HG03439 (cell line): ENCODE measurements at regions not wholly inside any gene's neighbourhood (a gene's known extent, or its start where the extent isn't known, plus 50 kb on each side); places are given as distances from the start of the nearest gene placed in this dataset.
"Not testable (repeated sequence)": the region's sequence is repeated elsewhere in the genome, so short reads cannot be mapped to it uniquely, and the experiment has no call there.

Source experiments
- ATAC-seq: cut with Tn5 transposase; IDR thresholded peaks from one replicate; pipeline ENCODE4 v1.9.1; 2021; ENCODE audit warnings: mild to moderate bottlenecking, moderate library complexity; ENCODE audit not compliant: unreplicated experiment

DNA sequence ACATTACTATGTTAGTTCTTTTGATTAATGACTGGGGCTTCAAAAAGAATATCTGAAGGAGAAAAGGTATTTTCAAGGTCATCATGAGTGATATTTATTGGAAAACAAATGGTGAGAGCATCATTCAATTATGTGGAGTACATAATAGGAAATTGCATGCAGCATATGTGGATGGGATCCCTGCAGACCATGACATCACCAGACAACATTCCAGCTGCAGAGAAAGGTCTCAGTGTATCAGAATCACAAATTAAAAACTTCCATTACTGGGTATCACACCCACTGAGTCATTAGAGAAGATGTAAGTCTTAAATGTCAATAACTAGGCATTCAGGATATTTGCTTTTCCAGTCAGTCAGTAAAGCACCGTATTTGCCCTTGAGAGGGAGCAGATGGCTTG, 574.4 kb upstream of the SLC10A2 start:
- no peak for ATAC-seq

DNA sequence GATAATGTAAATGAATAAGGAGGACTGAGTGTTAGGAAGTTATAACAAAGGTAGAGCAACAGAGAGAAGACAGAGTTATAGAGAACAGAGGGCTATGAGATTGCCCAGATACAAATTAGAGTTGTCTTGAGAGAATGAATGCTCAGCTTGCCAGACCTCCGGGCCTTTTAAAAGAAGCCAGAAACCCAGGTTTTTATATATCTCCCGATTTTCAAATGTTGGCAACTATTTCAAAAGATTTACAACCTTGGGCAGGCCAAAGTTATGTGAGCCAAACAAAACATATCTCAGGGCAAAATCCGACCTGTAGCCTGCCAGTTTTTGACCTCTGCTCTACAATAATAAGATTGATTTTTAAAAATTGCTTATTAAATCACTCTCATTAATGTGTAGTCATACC, 573.1 kb upstream of the SLC10A2 start:
- no peak for ATAC-seq

DNA sequence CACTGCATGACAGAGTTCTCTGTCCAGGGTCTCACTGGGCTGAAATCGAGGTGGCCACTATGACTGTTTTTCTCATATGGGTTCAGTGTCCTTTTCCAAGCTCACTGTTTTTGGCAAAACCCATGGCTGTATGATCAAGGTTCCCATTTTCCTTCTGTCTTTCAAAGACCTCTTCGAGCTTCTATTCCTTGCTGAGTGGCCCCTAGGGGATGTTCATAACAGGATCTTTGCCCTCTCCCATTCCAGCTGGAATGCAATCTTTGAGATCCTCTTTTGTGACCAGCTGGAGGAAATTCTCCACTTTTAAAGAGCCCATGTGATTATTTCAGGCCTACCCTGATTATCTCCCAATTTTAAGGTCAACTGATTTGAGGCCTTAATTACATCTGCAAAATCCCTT, 572.5 kb upstream of the SLC10A2 start:
- no peak for ATAC-seq

DNA sequence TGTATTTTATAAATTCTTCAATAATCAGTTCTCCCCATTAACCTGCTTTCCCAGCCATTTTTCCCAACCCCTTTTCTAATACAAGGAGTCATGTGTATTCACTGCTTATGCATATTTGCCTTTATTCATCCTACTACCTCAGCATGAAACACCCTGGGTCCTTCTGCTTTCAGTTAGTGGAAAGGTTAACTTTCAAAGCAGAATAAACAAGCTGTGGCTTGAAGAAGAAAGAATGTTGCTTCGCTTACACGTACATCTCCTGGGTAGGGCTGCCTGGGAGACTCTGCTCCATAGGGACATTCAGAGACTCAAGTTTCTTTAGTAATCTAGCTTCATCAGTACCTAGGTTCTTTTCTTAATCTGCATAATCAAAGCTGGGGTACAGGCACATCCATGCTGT, 567.8 kb upstream of the SLC10A2 start:
- ATAC-seq, result no peak

DNA sequence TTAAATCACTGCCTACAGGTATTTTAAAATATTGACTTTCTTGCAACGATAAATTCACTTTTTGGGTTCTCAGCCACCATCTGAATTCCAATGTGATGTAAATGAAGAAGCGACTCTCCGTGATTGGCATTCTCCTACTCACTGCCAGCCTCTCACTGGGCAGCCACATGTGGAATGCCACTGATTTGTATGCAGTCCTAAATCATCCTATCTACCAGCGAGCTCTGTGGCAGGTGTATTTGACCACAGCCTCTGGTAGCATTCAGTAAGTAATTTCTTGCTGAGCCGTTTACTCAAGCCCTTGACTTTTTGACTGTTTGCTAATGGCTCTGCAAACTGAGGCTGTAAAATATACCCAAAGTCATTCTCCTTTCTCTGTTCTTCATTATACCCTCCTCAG, 559.0 kb upstream of the SLC10A2 start:
- no peak for ATAC-seq

DNA sequence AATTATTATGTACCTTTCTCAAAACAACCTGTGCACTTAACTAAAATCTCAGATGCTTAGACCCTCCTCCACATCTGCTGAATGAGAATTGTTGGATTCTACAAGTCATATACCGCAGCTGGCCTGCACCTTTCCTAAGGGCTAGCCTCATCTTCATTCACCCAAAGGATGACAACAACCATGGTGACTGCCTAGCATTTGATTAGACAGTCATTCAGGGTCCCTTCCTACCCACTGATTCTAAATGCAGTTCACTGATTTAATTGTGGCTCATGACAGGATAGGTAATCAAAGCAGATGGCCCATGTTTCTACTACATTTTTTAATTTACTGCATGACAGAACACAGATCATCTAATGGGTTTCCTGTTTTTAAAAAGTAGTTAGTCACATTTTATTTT, 551.9 kb upstream of the SLC10A2 start:
- ATAC-seq, result no peak

DNA sequence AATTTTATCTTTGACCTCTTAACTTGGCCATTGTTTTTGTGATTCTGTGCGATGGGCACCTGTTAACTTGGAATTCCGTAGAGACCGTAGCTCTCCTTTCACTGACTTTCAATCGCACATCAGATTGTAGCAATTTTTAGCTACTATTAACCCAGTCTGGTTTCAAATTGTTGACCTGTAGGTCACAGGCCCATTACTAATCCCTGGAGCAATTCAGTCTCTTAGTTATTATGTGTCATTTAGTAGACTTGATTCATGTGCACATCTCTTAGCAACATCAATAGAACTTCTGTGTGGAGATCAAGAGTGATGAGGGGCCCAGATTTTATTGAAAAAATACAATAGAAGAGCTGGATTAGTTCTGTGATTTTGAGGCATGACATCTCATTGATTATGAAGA, 549.6 kb upstream of the SLC10A2 start:
- ATAC-seq, result no peak

DNA sequence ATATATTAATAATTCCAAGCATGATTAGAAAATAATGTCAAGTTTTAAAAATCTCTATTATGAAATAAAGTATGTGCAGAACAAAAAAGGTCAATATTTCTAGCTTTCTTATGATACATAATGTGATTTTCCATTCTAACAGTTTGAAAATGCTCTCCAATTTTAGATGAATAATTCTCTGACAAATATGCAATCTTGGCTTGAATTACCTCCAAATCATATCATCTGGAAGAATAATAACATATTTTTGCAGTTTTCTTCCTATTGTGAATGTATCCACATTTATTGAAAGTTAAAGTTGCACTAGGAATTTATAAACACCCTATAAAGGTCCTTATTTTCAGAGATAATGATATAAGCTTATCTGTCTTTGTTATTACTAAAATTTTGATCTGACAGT, 548.5 kb upstream of the SLC10A2 start:
- ATAC-seq, result no peak

DNA sequence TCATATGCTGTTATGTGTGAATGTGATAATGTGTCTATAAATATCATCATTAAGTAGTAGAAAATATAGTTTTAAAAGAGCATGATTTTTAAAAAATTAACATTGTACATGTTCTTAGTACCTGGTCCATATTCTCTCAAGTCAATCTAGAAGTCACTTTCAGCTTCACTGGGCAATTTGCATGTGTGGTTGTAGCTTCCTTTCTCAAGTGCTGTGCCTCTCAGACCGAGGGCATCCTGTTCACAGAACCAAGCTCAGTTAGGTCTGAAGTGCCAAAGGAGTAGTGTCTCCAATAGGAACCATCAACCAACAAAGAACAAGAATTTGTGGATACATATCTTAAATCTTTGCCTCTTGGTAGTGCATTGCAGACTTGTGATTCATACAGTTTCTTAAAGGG, 541.8 kb upstream of the SLC10A2 start:
- ATAC-seq, result no peak

DNA sequence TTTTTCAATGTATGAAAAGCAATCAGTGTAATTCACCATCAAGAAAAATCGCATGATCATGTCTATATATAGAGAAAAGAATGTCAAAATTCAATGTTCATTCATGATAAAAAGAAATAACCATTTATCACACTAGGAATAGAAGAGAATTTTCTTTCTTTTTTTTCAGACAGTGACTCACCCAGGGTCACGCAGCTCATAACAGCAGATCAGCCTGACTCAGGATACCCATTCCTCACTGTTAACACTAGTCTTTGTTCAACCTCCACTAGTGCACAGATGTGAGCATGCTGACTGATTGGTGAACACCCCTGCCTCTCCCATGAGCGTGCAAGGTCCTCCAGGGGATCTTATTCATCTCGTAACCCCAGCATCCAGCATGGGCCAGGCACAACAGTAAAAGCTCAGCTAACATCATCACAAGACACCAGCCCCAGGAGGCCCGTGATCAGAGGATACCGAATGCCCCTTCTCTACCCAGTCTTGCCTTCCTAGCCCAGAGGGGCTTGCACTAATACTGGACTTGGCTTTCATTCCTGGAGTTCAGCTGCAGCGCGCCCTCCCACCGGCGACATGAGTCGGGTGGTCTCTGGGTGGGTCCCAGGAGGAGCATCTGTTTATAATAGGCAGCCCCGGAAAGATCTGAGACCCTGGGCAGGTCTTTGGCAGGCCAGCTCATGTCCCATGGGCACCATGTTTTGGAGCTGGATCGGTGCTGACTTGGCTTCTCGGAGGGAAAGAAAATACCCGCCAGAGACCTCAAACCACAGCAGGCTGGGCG, 539.5 kb upstream of the SLC10A2 start:
- ATAC-seq, result no peak

DNA sequence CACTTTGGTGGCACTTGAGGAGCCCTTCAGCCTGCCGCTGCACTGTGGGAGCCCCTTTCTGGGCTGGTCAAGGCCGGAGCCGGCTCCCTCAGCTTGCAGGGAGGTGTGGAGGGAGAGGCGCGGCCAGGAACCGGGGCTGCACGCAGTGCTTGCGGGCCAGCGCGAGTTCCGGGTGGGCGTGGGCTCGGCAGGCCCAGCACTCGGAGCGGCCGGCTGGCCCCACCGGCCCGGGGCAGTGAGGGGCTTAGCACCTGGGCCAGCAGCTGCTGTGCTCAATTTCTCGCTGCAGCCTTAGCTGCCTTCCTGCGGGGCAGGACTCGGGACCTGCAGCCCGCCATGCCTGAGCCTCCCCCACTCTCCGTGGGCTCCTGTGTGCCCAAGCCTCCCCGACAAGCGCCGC, 533.7 kb upstream of the SLC10A2 start:
- not testable (repeated sequence) for ATAC-seq

DNA sequence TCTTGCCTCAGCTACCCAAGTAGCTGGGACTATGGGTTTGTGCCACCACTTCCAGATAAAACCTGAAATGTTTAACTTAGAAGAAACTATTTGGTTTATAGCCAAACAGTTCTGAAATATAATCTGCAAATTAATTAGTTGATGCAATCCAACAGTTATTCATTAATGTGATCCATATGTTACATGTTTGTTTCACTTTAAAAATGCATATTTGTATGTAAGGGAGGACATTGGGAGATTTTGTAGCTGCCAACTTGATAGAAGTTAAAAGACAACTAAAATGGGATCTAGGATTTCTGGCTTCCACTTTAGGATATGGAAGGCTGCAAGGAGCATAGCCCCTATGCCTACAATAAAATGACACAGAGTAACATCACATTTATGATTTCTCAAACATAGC, 532.5 kb upstream of the SLC10A2 start:
- no peak for ATAC-seq

DNA sequence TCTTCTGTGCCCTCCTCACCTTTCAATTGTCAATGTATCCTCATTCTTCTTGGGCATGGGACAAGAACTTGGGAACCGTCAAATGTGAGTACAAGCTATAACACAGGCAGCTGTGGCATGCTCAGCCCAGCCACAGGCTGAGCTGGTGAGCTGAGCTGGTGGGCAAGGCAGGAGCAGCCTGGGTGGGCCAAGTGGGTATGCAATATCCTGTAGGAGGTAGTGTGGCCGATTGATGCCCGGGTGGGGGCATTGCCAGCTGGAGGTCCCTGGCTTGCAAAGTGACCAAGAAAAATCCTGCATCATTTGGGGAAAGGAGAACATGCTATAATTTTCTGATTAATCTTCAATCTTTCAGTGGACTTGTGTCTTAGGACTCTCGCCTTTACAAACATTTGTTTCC, 507.2 kb upstream of the SLC10A2 start:
- no peak for ATAC-seq

DNA sequence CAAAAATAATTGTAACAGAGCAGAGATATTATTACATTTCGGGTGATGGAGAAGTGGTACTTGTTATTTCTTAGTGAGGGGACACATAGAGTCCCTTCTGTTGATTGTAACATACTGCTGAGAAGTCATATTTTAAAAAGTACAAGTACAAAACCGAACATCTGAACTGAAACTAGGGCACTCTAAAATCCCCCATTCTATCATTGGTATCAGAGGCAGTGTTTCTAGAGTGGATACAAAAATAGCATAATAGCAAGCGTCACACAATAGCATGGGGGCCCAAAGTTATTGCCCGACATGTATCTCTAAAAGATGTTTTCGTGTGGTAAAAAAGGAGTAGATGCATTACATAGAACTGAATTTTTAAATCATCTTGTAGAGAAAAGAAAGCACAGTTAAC, 502.1 kb upstream of the SLC10A2 start:
- no peak for ATAC-seq

DNA sequence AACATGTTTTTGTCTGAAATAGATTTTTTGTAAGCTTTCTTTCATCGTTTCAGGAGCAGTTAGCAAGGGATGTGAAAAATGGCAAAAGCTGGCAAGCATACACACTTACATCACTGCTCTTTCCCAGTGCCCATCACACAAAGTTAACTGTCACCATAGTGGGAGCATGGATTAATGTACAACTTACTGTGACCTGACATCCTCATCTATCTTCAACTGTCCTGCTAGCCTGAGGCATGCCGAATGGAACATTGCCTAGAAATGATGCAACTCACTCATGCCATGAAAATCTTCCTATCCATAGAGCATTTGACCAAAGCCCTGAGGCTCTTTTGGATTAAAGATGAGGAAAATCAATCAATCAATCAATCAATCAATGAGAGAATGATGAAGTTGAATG, 491.7 kb upstream of the SLC10A2 start:
- no peak for ATAC-seq

DNA sequence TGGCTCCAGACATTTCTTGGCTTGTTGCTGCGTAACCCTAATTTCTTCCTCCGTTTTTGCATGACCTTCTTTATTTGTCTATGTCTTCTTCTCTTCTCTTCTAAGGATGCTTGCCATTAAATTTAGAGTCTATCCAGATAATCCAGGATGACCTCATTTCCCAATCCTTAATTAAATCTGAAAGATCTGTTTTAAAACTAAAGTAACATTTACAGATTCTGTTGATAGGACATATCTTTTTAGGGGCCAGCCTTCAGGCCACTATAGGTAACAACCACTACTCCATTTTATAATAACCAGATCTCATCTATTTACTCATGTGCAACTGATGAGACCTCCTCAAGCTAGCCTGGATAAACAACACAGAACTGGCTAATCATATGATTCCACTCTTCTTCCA, 490.5 kb upstream of the SLC10A2 start:
- no peak for ATAC-seq

DNA sequence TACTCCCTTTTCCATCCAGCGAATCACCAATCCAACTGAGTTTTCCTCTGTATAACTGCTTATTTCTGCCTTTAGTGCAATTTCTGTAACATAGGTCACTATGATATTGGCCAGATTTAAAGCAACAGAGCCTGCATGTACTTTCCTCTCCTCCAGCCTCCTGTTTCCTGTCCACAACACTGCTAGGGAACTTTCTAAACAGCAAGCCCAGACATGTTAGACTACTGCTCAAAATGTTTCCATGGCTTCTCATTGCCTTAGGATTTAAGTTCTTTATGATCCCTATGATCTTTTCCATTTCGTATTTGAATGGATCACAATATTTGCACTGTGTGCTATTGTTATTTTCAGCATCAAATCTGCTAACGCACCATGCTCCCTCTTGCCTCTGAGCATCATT, 481.7 kb upstream of the SLC10A2 start:
- no peak for ATAC-seq

DNA sequence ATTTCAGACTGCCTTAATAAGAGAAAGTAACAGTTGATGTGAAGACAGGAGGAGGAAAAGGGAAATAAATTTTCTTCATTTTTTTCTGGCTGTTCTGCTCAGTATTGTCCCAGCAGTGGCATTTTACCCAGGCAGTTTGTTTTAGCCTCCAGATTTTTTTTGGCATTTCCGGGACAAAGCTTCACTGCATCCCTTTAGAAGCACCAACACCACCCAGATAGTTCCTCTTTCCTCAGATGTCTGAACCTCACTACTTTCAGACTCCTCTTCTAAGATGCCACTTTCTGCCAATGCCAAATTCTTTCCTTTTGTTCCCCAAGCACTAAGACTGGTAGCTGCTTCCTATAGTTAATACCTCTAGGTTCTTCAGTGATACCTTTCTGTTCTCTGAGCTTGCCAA, 480.1 kb upstream of the SLC10A2 start:
- ATAC-seq, result no peak

DNA sequence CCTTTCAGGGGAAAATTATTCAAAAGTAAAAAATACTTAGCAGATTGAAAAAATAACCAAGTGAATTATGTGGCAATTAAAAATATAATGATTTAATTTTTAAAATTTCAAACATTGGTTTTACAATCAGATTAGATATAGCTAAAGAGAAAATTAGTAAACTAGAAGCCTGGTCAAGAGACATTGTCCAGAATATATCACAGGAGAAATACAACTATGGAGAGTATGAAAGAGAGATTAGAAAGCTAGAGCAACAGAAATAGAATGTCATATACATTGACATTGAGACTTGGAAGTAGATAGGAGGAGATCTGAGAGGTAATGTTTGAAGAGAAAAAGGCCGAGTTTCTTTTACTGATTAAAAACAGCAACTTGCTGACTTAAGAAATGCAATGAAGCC, 476.4 kb upstream of the SLC10A2 start:
- ATAC-seq, result no peak

DNA sequence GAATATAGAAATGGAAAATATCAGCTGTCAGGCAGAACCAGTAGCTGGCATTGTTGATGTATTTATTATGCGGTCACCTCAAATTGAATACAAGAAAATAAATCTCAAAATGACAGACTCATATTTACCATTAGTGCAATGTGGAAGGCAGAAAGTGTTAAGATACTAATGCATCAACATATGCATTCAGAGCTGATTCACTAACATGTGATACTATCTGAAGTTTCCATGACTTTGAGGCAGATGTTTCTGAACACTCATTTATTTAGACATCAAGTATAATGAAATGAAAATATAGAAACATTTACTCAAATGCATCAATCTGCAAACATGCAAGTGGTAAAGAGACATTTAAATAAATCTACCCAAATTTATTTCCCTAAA, 474.2 kb upstream of the SLC10A2 start:
- no peak for ATAC-seq

DNA sequence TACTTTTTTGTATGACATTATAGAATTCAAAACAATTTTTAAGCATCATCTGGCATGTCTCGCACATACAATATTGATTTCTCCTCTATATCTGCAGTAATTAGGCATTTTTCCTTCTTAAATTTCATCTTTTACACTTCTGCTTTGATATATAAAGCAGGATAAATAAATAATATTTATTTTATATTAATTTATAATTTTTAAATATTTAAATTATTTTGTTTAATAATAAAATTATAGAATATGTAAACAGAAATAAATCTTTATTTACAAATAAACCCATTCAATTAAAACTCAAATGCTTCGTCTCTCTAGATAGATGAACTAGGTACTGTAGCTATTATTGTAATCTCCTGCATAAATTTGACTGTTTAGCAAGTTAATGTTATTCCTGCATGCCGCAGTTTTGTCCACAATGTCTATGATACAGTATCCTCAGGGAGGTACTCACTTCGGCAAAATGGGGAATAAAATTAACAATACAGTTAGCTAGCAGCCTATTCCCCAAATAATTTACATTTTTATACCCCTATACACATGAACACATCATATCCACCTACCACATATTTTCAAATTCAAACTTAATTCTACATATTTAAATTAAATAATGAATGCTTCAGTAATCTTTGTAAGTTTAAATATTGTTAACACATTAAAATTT, 473.6 kb upstream of the SLC10A2 start:
- ATAC-seq, result no peak

DNA sequence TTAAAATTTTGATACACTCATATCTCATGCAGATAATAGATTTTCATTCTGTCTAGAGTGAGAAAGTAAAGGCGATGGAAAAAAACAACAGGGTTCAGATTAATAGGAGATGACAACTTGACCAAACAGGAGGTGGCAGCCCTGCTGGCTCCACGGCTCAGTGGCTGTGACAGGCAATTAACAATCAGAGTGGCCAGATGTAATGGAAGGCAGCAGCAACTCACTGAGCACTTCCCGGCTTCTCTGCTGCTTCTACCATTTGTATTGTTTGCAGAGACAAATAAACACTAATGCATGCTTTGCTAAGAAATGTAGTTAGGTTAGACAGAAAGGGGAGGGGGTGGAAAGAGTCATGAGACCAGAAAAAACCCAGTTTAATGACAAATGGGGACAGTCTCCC, 473.0 kb upstream of the SLC10A2 start:
- ATAC-seq, result no peak

DNA sequence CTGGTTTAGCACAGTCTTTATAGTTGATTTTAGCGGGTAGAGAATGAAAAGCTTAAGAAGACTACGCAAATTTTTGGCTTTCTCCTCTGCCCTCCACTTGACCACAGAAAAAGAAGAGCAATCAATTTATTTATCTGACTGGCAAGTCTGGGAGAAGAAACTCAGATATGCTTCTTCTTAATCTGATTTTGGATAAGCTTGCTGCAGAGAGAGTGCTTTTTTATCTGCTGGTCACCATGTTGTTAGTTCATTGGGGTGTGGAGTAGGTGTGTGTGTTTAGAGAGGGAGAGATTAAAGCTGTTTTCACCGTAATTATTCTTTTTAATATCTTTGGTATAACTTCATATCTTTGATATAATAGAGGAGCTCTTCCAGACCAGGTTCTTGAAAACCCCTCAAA, 471.4 kb upstream of the SLC10A2 start:
- no peak for ATAC-seq
